C1 segment of cervical spinal cord (tissue), 14 donors: ENCODE measurements at regions not wholly inside any gene's neighbourhood (a gene's known extent, or its start where the extent isn't known, plus 50 kb on each side); places are given as distances from the start of the nearest gene placed in this dataset.
"Not testable (repeated sequence)": the region's sequence is repeated elsewhere in the genome, so short reads cannot be mapped to it uniquely, and the experiment has no call there.

Experiments used
- DNase-seq, 14 donors: peaks; one replicate each; lab custom pipeline; 2025; lab: John Stamatoyannopoulos, UW

DNA sequence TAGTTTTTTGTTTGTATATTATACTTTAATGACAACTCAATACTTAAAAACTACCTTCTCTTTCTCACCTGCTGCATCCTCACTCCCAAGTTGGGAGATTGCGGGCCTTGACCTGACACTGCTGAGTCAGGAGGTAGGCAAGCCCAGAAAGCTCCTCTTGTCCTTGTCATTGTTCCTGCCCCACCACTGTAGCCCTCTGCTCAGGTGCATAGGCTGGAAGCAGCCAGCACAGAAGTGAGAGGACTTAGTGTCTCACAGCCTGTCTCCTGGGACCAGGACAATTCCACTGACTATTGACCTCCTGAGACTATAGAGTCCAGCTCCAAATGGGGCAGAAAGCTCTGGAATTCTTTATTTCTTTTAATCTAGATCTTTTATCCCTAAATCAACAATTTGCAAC lies 123.5 kb upstream of the NDP start:
- DNase-seq, result no peak

DNA sequence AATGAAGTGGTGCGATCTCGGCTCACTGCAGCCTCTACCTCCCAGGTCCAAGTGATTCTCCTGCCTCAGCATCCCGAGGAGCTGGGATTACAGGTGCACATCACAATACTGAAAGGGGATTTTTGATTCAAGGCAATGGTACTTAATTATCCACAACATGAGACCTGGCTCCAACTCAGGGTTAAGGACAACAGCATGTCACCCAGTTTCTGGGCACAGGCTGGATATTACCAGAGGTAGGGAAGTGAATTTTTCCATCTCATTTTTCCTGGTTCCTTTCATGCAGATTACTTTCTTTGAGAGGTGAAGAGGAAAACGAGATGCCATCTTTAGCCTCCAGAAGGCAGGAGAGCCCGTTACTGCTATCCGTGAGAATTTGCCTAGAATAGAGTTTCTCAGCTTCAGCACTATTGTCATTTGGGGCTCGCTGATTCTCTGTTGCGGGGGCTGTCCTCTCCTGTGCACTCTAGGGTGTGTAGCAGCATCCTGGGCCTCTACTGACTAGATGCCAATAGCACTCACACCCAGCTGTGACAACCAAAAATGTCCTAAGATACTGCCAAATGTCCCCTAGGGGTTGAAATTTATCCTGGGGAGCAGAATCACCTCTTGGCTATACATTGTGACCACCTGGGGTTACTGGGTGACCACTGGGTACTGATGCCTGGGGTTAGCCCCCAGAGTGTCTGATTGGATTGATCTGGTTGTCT lies 121.8 kb upstream of the NDP start:
- peak in 1 of 14 donors; percentile 36 for DNase-seq

DNA sequence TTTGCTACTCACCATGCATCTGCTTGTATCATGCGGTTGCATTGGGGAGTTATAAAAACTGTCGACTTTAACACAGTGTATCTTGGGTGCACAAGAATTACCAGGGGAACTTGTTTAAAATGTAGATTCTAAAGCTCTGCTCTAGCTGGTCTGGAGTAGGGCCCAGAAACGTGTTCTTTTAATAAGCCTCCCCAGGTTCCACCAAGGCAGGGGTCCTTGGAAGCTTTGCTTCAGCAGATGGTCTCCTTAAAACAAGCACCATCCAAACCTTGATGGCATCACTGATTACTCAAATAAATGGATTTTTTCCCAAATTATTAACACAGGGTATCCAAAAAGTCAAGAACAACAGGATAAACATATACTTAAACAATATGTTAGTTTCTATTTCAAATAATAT lies 120.2 kb upstream of the NDP start:
- DNase-seq, result peak in 1 of 14 donors; percentile 79

DNA sequence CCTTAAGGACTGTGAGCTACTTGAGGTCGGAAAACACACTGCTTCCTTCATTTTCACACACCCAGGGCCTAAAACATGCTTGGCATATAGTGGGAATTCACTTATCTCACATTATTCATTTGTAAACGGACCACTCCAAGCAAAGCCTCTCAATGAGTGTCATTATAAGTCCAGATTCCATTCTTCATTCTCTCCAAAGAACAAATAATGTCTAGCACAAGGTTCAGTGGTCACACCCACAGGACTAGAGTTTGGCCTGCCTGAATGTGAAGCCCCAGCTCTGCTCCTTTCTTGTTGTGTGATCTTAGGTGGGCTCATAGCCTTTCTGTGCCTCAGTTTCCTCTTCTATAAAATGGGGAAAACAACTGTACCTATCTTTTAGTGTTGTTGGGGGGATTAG lies 119.6 kb upstream of the NDP start:
- DNase-seq, result peak in 1 of 14 donors; percentile 2

DNA sequence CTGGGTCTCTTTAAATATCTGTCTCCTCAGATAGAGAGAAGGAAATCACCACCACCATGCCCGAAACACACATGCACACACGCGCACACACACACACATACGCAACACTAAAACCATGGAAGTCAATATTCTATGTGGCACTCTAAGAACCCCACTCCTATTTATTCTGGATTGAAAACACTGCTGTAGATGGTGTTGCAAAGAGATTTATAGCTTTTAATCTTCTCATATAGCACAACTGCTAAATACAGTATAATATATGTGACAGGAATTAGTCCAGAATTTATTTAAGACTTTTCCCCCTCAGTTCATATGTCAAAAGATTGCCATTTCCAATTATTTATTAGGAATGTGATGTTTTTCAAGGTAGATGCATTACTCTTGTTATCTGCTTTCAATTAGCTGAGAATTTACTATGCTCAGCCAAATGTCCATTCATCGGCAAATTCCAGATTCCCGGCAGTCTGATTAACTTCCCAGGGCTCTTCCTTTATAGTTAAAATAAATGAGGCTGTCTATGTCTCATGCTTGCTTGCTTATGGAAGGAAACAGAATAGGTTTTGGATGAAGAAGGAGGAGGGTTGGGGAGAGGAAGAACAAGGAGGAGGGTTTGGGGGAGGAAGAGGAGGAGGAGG lies 115.4 kb upstream of the NDP start:
- DNase-seq, result no peak

DNA sequence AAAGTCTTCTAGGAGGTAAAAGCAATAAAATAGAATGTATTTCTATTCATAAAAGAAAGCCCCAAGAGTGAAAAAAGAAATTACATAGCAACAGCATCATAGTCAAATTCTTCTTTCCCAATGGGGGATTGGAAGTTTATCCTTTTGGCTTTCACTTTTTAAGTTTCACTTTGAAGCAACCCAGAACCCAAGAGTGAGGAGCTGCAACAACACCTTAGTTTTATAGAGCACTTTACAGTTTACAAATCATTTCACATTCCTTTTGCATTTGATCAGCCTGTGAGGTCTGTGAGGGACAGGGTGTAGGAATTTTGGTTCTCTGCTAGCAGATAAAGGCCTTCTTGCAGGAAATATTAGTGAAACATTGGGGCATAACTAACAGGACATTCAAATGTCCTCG lies 112.0 kb upstream of the NDP start:
- no peak for DNase-seq

DNA sequence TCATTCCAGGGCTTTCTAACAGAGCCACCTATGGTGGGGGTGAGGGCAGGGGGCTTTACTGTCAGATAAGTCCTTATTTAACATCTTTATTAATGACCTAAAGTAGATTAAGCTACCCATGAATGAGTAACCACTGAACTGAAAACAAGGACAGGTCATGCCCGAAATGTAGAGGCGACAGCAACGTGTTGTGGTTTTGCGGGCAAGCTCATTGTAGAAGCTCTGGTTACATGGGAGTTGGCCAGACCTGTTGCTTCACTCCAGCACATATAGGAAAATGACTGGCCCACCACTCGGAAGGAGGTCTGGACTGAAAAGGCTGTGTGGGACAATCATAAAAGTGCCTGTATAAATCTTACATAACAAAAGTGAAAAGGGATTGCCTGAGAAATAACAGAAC lies 109.6 kb upstream of the NDP start:
- no peak for DNase-seq

DNA sequence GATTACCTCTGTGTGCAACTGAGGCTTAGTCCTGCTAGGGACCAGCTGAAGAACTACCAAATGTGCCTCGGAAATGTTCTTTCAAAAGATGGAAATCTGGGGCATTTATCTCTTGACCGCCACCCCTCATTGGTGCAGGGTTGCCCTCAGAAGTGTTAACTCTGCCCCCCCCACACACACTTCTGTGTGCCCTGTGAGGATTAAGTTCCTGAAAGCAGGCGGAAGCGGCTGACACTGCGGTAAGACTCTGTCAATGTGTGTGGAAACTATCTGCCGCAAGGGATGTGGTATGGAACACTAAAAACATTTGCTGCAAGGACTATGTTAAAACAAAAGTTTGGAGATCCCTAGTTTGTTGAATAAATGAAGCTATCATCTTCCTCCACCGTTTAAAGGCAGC lies 106.9 kb upstream of the NDP start:
- DNase-seq, result no peak

DNA sequence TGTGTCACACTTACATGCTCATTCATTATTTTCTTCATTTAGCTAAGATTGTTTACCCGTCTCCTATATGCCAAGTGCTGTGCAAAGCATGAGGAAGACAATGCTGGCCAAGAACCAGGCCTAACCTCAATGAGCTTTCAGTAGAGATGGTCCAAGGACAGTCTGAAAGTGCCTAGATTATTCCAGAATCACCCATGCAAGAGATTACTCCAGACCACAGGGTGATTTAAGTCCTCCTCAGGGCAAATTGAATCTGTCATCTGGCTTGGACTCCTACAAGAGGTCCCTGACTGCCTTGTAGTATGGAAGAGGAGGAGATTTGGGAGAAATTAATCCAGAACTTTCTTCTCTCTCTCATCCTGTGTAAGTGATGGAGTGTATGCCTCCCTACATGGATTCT lies 99.4 kb upstream of the NDP start:
- DNase-seq, result no peak

DNA sequence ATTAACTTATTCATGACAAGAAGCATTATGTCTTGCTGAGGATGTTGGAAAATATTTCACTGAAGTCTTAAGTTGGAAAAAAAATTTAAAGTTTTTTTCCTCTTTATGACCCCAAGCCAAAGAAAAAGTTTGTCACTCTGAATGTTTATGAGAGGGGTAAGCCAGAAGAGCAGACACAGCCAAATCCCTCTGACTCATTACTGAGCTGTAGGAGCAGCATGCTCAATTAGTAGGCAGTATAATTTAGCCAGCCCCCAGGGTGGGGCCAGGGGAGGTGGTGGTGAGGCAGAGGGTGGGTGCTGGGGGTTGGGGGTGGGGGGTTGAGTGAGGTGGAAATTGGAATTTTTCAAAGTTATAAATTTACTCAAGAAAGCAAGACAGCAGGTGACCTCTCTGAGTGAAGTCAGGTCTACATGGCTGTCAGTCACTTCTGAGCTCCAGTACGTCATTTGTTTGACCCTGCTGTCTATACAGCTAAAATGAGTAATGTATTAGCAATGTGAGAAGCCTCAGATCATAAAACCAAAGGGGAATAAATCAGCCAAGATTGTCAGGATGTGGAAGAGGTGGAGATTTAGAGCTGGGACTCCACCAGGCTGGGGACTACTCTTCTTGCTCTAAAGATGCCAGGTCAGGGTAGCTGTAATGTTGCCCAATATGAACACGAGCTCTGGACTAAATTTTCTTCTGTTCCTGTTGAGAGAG lies 98.8 kb upstream of the NDP start:
- peak in 1 of 14 donors; percentile 10 for DNase-seq

DNA sequence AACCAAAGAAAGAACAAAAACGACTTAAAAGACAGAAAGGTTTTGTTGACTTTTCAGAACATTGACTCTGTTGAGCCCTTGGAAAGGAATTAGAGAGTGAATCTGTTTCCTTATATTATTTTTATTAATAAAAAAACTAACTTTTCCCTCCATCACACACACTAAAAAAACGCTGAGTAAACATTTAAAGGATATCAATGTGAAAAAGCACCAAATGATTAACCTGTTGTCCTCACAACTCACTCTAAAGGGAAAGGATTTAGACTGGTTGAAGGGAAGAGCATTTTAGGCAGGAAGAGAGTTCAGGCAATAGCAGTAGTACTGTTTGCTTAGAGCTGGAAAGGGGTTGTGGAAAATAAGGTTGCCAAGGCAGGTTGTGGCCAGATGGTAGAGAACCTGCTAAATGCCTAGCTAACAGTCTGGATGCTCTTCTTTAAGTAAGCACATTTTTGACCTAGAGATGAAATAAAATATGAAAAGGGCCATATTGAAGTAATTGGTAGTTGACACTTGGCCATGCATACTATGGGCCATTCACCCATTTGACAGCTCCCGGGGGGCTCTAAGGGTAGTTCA lies 98.0 kb upstream of the NDP start:
- DNase-seq, result peak in 1 of 14 donors; percentile 66

DNA sequence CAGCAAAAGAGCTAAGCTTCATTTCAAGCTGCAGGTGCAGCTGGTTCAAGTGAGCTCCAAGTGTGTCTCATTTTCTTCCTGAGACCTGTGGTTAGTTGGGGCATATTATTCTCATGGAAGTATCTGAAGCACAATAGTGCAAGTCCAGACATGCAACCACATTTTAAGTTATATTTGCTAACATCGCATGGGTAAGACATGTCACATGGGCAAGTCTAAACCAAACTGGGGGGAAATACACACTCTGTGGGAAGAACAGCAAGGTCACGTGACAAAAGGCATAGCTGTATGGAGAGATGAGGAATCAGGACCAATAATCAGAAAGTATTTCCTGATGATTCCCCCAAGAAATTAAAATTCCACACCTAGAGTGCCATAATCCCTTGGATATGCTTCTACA lies 94.9 kb upstream of the NDP start:
- DNase-seq, result no peak

DNA sequence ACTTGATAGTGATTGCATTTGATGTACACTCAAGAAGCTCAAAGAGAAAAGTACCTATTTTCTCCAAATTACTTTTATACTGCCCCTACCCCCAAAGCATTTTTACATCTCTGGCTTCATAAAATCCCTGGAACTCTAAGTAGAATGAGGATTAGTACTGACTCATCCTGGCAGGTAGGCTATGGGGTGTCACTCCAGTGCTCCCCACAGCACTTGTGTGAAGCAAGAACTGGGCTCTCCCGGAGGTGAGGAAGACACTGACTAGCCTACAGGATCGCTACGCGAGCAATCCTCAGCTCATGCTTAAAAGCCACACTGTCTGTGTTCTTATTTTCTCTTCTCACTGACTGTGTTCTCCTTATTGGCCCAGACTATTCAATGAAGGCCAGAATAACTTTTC lies 90.4 kb upstream of the NDP start:
- DNase-seq, result no peak

DNA sequence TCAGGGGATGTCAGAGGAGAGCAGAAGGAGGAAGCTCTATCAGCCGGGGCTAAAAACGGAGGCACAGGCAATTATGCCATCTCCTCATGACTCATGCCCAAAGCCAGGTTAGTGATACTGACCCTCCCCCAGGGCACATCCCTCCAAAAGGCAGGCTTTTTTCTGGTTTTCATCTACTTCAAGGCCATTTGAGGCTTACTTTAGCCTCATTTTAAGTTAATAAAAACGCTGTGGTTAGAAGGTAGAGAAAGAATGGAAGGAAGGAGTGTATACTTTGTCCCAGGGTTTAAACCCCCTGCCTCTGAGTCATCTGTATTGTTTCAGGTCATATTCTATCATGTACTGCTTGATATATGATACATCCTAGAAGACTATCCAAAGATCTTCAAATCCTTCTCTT lies 89.7 kb upstream of the NDP start:
- no peak for DNase-seq

DNA sequence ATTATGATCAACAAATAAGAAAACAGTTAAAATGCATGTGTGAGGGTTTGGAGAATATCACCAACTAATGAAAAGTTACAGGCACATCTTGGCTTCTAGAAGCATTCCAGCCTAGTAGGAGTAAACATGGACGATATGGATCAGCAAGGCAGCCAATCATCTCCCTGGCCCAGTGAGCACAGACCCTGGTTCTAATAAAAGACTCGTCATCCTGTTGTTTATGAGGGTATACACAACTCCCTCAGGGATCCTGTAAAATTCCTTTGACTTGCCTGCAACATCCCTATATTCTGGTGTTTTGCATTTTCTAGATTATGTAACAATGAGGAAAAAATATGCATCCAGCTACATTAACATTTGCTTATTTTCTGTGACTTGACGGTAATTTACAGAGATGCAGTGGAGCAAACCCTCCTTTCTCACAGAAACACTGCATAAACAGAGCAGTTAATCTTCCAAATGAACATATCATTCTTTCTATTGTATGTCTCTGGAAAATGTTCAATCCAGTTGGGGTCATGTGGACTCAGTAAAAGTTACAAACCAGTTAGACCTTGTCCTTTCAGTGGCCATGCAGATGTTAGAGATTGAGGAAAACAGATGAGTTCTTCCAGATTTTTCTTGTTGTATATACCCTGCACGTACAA lies 88.9 kb upstream of the NDP start:
- no peak for DNase-seq

DNA sequence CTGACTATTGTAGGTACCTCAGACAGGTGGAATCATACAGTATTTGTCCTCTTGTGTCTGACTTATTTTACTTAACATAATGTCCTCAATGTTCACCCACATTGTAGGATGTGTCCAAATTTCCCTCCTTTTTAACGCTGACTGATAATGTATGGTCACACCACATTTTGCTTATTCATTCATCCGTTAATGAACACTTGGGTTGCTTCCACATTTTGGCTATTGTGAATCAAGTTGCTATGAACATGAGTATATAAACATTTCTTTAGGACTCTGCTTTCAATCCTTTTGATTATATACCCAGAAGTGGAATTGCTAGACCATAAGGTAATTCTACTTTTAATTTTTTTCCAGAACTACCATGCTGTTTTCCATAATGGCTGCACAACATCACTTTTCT lies 87.0 kb upstream of the NDP start:
- no peak for DNase-seq

DNA sequence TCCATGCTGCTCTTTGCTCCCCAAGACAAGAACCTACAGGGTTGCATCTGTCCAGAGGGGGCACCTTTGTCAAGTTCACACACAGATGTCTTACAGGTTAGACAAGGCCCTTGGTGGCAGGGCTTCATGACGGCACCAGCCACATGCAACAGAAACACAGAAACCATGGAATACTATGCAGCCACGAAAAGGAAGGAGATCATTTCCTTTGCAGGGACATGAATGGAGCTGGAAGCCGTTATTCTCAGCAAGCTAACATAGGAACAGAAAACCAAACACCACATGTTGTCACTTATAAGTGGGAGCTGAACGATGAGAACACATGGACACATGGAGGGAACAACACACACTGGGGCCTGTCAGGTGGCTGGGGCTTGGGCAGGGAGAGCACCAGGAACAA lies 85.1 kb upstream of the NDP start:
- DNase-seq, result no peak

DNA sequence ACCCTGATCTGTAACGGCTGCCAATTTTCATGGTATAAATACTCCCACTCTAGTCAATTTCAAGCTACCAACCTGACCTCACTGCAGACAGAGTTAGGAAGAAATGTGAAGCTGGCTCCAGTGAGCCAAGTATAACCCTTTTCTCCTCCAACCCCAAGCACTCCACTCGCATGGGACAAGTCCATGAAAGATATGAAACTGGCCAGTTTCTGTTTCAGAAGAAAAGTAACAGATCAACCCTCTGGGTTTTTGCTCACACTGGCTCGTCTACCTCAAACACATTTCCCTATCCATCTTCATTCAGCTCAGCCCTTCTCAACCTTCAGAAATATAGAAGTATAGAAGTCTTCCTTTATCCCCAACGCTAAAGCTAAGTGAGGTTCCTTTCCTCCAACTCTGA lies 82.4 kb upstream of the NDP start:
- no peak for DNase-seq

DNA sequence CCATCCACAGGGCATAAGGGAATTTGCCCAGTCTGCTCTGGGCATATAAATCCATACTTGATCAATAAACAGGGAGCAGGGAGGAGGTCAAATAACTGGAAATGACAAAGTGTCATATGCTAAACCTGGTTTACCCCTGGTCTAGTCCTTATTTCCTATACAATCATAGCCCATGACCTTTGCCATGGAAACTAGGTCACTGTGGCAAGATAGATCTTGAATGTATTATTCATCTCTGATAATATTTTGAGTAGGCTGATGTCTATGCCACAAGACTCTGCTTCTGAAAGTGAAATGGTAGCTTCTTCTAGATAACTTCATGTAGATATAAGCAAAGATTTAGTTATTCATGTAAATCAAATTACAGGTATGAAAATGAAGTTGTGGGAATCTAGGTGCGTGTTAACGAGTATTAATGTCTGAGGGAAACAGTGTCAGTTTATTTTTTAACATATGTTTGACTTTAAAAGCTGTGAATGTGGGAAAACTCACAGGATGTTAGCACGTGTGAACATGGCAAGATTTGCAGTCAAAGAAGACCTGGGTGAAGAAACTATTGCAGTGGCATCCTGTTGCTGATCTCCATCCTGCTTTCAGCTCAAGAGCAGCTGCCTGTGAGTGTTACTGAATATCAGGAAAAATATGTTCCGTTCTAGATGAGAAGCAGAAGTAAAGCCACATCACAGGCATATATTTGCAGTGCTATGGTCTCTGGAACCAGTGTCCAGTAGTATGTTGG lies 81.8 kb upstream of the NDP start:
- no peak for DNase-seq

DNA sequence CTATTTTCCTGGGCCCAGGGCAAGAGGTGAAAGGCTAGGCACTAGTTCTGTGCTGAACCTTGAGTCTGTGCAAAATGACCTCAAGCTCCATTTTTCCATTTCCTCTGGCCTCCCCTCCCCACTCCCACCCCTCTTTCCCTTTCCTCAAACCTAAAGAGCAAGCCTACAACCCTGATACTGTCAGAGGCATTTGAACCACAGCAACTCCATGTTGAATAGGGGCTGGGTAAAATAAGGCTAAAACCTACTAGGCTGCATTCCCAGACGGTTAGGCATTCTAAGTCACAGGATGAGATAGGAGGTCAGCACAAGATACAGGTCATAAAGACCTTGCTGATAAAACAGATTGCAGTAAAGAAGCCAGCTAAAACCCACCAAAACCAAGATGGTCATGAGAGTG lies 71.9 kb upstream of the NDP start:
- DNase-seq, result not testable (repeated sequence)

DNA sequence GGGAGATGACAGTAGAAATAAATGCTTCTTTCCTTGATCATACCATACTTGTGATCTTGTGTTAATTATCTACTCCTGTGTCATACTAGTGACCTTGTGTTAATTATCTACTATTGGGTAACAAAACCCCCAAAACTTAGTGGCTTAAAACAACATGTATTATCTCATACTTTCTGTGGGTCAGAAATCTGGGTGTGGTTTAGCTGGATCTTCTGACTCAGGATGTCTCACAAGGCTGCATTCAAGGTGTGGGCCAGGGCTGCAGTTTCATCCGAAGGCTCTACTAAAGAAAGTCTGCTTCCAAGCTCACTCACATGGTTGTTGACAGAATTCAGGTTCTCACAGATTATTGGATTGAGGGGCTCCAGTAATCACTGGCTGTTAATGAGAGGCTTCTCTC lies 70.3 kb upstream of the NDP start:
- DNase-seq, result no peak

DNA sequence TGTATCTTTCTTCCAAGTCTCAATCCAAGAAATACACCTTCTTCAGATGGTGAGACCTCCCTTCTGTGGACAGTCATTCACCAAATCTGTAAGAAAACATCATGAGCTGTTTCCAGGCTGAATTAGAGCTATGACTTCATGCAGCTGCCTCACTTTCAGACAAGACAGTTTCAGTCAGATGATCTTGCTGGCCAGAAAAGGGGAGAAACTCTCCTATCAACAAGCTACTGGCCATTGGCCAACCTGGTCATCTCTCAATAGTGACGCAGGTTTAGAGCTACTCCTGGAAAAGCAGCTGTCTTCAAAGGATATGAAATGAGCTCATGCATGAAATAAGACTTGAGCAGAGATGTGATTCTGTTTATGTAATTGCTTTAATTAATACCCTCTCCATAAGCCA lies 69.6 kb upstream of the NDP start:
- DNase-seq, result no peak
